ENCODE measurements at regions not wholly inside any gene's neighbourhood (a gene's known extent, or its start where the extent isn't known, plus 50 kb on each side); places are given as distances from the start of the nearest gene placed in this dataset.

DNA sequence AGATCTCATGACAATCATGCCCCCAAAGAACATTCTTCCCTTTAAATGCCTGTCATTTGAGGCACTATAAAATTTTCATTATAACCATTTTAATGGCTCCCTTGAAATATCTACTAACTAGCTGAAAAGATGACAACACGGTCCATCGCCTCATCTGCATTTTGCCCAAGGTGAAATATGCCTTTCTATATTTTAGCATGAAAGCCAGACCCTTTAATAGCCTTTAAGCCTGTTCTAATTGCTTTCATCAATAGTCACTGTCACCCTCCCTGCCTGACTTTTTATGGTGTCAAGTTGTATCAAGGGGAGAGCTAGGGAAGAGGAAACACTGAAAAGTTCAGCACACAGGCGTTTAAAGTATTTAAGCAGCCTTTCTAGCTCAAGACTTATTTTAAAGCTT lies 144.1 kb upstream of the PRICKLE2 start:
- TF ChIP-seq, protein P1, sequence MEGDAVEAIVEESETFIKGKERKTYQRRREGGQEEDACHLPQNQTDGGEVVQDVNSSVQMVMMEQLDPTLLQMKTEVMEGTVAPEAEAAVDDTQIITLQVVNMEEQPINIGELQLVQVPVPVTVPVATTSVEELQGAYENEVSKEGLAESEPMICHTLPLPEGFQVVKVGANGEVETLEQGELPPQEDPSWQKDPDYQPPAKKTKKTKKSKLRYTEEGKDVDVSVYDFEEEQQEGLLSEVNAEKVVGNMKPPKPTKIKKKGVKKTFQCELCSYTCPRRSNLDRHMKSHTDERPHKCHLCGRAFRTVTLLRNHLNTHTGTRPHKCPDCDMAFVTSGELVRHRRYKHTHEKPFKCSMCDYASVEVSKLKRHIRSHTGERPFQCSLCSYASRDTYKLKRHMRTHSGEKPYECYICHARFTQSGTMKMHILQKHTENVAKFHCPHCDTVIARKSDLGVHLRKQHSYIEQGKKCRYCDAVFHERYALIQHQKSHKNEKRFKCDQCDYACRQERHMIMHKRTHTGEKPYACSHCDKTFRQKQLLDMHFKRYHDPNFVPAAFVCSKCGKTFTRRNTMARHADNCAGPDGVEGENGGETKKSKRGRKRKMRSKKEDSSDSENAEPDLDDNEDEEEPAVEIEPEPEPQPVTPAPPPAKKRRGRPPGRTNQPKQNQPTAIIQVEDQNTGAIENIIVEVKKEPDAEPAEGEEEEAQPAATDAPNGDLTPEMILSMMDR (IDR thresholded peaks at IDR 0.05; ENCODE audit: low read depth, low read length, poor library complexity, severe bottlenecking), result no peak
- TF ChIP-seq EZH2phosphoT487 (IDR thresholded peaks at IDR 0.05; ENCODE audit: borderline replicate concordance, low read length), result no peak
